T47D (cell line): ENCODE measurements at regions not wholly inside any gene's neighbourhood (a gene's known extent, or its start where the extent isn't known, plus 50 kb on each side); places are given as distances from the start of the nearest gene placed in this dataset.

Source experiments
- DNase-seq, 2 experiments: peaks; one replicate each; pipeline versions ENCODE4 v3.0.0 to v3.0.0-alpha.2; 2011 to 2012; ENCODE audit warnings: low read depth in 1 of 2, low spot score in 1 of 2
- JUND ChIP-seq: IDR thresholded peaks from 2 replicates; pipeline ENCODE4 v1.6.1; 2012; ENCODE audit warnings: low read depth
- in situ Hi-C: cut with HindIII; loops from 2 replicates; pipeline ENCODE4 v1.10.0; 2016; ENCODE audit warnings: low sequenced_read_pairs, low pct_unique_long_range_greater_than_20kb

DNA sequence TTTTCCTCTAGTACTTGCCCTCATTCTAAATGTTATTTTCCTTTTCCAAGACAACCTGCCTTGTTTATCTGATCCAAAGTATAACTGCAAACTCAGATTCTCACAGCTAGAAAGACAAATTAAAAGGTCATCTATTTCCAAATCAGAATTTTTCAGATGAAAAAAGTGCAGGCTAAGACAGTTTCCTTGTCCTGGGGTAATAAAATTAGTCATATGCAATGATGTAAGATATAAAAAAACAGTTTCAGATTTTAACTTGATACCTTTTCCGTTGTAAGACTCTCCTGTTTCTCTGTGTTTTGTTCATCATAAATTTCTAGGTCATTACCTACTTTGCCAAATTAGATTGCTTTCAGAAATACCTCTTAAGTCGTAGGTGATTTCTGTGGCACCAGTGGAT is 238.4 kb upstream of the PEX5L start:
- in situ Hi-C loops = no loop called here
- no peak for DNase-seq
- no peak for TF ChIP-seq JUND

DNA sequence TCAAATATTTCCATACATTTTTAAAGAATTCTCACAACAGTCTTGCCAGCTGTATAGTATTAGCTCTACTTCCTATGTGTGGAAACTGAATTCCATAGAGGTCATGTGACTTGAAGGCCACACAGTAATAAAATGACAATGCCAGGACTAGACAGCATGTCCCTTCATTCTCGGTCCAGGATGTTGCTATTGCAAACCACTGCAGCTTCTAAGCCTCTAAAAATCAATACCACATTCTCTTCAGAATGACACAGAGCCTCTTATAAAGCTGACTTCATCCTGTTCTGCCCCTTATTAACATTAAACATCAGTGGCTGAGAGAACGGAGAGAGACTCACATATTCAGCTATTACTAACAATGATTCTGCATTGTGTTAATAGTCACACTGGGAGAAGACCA is 240.3 kb upstream of the PEX5L start:
- in situ Hi-C loops = no loop called here
- no peak for TF ChIP-seq JUND
- peak in 1 of 2 experiments; percentile 57 for DNase-seq

DNA sequence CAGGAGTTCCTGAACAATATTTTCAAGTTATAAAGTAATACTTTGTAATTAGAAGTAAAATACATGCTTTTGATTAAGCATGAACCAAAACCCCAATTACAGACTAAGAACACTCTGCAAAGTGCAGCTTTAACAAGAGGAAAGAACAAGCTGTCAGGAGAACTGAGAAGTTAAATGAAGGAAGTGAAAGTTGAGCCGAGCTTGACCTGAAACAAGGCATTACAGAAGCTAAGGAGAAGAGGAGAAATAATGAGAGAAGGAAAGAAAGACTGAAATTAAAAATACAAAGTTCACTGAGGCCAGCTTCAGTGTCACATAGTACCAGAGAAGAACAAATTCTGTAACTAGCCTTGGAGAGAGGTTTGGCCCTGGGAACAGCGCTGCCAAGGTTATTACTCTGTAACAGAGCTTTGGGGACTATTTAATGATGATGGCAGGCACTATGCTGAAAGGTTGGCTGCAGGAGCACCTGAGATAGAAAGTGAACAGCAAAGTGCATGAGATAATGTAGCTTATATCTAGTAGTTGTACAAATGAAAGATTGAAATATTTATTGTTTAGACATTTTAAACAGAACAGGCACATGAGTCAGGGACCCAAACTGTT is 241.9 kb upstream of the PEX5L start:
- DNase-seq = no peak
- no peak for TF ChIP-seq JUND
- in situ Hi-C loops = no loop called here

DNA sequence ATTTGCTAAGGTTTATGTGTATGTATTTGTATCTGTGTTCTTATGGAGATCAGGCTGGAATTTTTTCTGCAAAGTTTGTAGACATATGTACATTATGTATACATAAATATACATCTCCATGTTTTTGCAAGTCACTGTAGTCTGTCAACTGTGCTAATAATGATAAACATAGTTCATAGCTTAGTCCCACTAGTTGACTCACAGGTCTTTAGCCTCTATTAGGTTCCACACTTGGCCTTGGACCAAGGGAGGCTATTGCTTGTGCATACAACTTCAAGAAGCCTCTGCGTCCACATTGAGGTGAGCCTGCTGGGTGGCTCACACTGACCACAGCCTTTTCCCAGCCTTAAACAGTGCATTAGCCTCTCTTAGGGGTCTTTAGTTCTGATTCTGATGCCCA is 243.8 kb upstream of the PEX5L start:
- no peak for TF ChIP-seq JUND
- DNase-seq = peak in 1 of 2 experiments; percentile 32
- in situ Hi-C loops = no loop called here

DNA sequence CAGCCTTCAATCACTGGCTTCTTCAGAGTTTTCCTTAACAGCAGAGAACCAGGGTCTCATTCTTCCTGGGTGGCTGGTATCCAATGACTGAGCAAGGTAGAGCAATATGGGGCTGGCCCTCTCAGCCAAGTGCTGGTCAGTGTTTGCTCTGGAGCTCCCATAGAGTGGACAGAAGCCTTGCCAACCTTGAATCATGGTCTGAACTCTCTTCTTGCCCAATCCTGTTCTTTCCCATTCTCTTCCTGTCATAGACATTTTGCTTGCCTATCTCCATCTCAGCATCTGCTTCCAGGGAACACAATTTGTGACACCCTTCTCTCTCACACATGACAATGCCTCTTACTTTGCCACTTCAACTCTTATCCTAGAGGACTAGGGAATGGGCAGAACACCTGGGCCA is 245.6 kb upstream of the PEX5L start:
- DNase-seq = no peak
- TF ChIP-seq JUND = no peak
- in situ Hi-C loops = no loop called here

DNA sequence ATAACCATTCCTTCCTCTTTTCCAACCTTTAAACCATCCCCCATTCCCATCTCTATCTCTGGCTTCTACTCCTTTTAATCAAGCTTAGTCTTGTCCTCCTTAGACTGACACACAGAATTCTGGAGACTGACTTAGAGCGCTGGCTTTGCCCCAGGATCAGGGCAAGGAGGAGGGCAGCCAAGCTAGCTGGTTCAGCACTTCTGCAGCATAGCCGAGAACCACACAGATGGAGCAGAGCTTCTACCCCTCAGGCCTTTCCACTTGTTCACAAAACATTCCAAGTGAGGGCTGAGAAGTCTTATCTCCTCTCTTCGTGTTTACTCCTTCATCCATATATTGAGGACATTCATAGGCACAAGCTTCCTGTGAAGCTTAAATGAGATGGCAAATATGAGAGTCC is 246.5 kb upstream of the PEX5L start:
- no peak for TF ChIP-seq JUND
- in situ Hi-C loops = no loop called here
- peak in 1 of 2 experiments; percentile 51 for DNase-seq

DNA sequence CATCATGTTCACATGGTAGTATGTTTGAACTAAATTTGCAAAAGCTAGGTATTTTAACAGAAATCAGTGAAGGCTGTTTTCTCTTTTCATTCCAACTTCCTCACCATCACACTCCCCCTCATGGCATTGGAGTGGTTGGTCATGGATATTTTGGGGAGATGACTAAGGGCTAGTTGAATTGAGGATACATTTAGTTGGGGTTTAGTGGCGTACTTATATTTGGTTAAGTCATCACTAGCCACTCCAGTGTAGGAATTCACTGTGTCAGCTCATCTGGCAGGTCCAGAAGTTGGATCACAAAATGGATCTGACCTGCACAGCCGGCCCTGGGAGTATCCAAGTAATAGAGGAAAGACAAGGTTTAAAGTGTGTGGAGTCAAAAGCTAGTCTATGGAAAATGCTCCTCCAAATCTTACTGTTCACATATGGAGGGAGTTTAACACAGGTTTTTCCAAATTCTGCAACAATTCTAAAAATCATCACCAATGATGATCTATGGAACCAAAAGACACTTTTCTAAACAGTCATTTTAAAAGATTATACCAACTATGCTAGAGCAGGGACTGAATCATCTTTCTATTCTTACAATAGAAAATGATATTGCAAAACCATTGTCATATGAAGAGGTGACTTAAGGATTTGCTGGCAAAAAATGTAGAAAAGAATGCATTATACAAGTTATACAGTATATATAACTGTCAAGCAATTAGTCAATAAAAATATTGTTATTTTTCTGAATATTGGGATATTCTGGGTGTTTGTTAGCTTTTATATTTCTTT is 247.8 kb upstream of the PEX5L start:
- in situ Hi-C loops = no loop called here
- no peak for DNase-seq
- no peak for TF ChIP-seq JUND

DNA sequence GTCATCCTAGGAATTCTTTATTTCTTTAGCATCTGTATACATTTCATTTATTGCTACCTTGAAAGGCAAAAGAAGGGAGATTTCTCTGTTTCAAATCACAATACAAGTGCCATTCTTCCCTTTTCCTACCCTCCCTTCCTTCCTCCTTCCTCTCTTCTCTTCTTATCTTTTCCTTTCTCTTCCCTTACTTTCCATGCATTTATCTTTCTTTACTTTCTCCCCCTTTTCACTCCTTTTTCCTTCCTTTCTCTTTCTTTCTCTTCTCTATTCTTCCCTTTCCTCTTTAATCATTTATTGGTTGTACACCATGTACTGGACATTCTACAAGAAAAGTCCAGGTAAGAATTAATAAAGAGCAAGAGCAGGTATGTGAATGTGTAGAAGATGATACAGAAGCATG is 251.0 kb upstream of the PEX5L start:
- in situ Hi-C loops = no loop called here

DNA sequence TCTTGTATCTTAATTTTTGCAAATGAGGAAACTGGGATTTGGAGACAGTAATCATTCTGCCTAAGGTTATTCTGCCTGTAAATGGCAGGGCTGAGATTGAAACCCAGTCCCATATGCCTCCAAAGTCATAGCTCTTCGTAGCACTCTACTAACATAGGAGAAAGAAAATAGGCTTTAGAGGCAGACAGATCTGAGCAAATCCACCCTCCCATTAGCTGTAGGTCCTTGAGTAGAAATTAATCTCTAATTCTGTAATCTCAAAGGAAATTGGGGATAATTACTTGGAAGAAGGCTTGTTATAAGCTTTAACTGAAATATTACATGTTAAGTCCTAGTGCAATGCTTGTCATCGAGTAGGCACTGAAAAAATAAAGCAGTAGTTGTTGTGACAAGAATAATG is 252.1 kb upstream of the PEX5L start:
- TF ChIP-seq JUND = no peak

More for the DNA sequence above, 251.0 kb upstream of the PEX5L start:
- DNase-seq = no peak
- no peak for TF ChIP-seq JUND

DNA sequence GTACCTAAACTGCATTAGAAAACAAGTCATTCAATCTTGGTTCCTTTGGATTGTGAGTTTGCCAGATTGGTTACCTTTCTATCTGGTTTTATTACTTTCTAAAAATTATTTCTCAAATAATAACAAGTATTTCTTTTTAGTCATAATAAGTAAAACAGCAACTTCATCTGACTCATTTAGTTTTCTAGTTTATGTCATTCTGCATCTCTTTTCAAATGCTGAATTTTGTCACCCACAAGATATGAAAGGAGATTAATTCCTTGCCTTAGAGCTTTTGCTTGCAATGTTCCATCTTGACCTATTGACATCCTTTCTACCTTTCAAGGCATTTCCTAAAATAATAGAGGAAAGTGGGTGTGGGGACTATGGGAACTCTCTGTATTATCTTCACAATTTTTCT is 253.6 kb upstream of the PEX5L start:
- no peak for DNase-seq
- in situ Hi-C loops = no loop called here
- no peak for TF ChIP-seq JUND

More for the DNA sequence above, 252.1 kb upstream of the PEX5L start:
- no peak for DNase-seq
- in situ Hi-C loops = no loop called here

DNA sequence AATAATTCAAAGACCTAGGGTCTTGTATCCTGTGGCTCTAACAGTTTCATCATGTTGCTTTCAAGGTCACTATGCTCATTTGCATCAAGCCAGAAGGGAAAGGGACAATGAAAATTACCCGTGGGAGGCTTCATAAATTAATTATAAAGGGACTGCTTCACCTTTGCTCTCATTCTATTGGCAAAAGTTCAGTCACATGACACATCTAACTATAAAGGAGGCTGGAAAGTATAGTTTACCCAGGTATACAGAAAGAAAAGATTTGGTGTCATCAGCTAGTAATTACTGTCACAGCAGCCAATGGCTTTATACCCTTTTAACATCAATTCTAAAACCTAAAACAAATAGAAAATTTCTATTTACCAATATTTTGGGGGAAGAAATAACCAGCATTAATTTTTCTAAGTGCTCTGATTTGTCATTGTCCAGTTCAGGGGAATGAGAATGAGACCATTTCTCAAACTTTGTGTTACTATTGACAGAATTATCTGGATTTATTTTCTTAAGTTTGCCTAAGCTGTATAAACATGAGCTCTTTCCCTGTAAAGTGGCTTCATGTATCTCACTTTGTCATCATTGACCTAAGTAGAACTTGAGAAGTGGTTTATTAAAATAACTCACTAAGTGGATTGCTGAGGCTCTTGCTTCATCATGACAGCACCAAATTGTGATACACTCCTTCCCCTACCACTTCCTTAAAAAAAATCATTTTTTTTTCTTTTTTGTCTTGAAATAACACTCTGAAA is 257.7 kb upstream of the PEX5L start:
- in situ Hi-C loops = no loop called here
- 0 out of 2 replicates have a peak, but pooled peaks have one; percentile 35 for TF ChIP-seq JUND
- peak in 1 of 2 experiments; percentile 52 for DNase-seq

DNA sequence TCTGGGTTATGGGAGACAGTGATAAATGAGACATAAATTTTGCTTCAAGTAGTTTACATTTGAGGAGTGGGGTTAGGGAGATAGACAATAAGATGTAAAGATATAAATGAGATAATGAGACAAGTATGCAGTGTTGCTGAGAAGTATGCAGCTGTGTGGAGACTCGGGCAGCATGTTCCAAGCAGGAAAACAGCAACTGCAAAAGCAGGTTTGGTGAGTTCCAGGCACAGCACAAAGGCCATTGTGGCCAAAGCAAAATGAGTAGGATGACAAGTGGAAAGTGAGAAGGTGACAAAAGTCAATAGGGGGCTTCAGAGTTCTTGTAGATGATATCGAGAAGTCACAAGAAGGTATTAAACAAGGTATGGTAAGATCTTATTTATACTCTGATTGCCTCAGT is 259.1 kb upstream of the PEX5L start:
- TF ChIP-seq JUND = no peak
- in situ Hi-C loops = no loop called here
- DNase-seq = peak; percentile 31 to 91

DNA sequence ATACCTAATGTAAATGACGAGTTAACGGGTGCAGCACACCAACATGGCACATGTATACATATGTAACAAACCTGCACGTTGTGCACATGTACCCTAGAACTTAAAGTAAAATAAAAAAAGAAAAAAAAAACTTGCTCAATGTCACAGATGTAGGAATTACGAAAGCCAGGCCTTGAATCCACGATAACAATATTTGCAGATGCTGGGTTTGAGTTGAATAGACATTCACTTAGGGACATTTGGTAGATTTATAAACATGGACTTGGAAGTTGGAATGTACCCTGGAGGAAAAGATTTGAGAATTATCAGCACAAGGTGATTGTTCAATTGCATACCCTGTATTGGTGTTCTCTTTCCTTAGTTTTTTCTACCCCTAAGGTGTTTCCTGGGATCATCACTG is 260.2 kb upstream of the PEX5L start:
- in situ Hi-C loops = no loop called here
- DNase-seq = no peak
- no peak for TF ChIP-seq JUND
